Panc1 (cell line): ENCODE measurements at regions not wholly inside any gene's neighbourhood (a gene's known extent, or its start where the extent isn't known, plus 50 kb on each side); places are given as distances from the start of the nearest gene placed in this dataset.

ENCODE experiments used
- ATAC-seq: fragments of 200-7000 bp; cut with Tn5 transposase; 2 replicates; pipeline ENCODE4 v1.9.1; 2020; ENCODE audit warnings: mild to moderate bottlenecking, moderate library complexity
- BruUV-seq: library from RNA; stranded (reverse); fragments of 400-500 nt; replicated peaks from 2 replicates; lab custom pipeline; 2021; lab: Mats Ljungman, UMichigan
- CTCF ChIA-PET: fragments of 300-600 bp; sonication (Branson Sonifier 250); formaldehyde crosslinking; loops from one replicate; lab custom pipeline; 2022; ENCODE audit warnings: antibody characterized with exemption; lab: Charles Lee
- POLR2A ChIA-PET: fragments of 300-600 bp; sonication (Branson Sonifier 250); formaldehyde crosslinking; loops from one replicate; lab custom pipeline; 2022; ENCODE audit warnings: antibody characterized with exemption; lab: Charles Lee
- DNase-seq: peaks from one replicate; pipeline ENCODE4 v3.0.0-alpha.2; 2010; ENCODE audit warnings: low read depth, low spot score
- H3K27ac ChIP-seq: 2 replicates; pipeline ENCODE4 v1.5.1; 2011; ENCODE audit warnings: mild to moderate bottlenecking, low read length, inconsistent platforms
- H3K27me3 ChIP-seq: fragments of 200-500 bp; sonication (Bioruptor generic); 2 replicates; pipeline ENCODE4 v1.6.0; 2014; ENCODE audit warnings: low read length, inconsistent platforms; ENCODE audit not compliant: control insufficient read depth, insufficient read depth
- H3K36me3 ChIP-seq: fragments of 200-500 bp; sonication (Bioruptor generic); 2 replicates; pipeline ENCODE4 v1.5.1; 2014; ENCODE audit warnings: inconsistent platforms, mild to moderate bottlenecking, low read length, moderate library complexity; ENCODE audit not compliant: control insufficient read depth, insufficient read depth
- H3K4me1 ChIP-seq: 2 replicates; pipeline ENCODE4 v1.5.1; 2011; ENCODE audit warnings: inconsistent platforms, mild to moderate bottlenecking, low read length, moderate library complexity; ENCODE audit not compliant: control insufficient read depth, insufficient read depth
- H3K4me3 ChIP-seq, 2 experiments: 2 replicates each; pipeline ENCODE4 v1.5.1; 2011 to 2012; ENCODE audit warnings: low read depth in 2 of 2, low read length in 2 of 2, mild to moderate bottlenecking in 2 of 2, inconsistent platforms in 1 of 2, moderate library complexity in 1 of 2
- H3K9me3 ChIP-seq: fragments of 200-500 bp; sonication (Bioruptor generic); 2 replicates; pipeline ENCODE4 v1.5.1; 2014; ENCODE audit warnings: low read depth, mild to moderate bottlenecking, inconsistent platforms, low read length, moderate library complexity; ENCODE audit not compliant: control insufficient read depth, insufficient read depth
- POLR2AphosphoS5 ChIP-seq: IDR thresholded peaks from 2 replicates; pipeline ENCODE4 v1.6.1; 2012; ENCODE audit warnings: mild to moderate bottlenecking, low read depth, low read length, moderate library complexity
- SIN3A ChIP-seq: IDR thresholded peaks from 2 replicates; pipeline ENCODE4 v1.6.1; 2012; ENCODE audit warnings: low read depth, mild to moderate bottlenecking, low read length, moderate library complexity, borderline replicate concordance; ENCODE audit not compliant: insufficient read depth
- TCF7L2 ChIP-seq: IDR thresholded peaks from 2 replicates; pipeline ENCODE4 v1.6.1; 2011; ENCODE audit warnings: mild to moderate bottlenecking, low read depth, low read length, inconsistent platforms
- in situ Hi-C: cut with HindIII; loops from 2 replicates; pipeline ENCODE4 v1.10.0; 2016; ENCODE audit warnings: low sequenced_read_pairs, low pct_unique_long_range_greater_than_20kb
- intact Hi-C: fragments of 100-400 bp; cut with micrococcal nuclease; formaldehyde crosslinking; loops from one replicate; pipeline ENCODE4 v1.10.0; 2022; ENCODE audit not compliant: unreplicated experiment
- TF ChIP-seq, protein P1 (sequence below), 2 experiments: IDR thresholded peaks; 2 replicates each; pipeline ENCODE4 v1.6.1; 2011 to 2012; ENCODE audit warnings: low read depth in 2 of 2, control low read depth in 1 of 2, low read length in 1 of 2, mild to moderate bottlenecking in 1 of 2, moderate library complexity in 1 of 2; ENCODE audit not compliant: insufficient read depth in 1 of 2
- TF ChIP-seq, protein P2 (sequence below): fragments of 450-650 bp; IDR thresholded peaks from 2 replicates; pipeline ENCODE4 v1.5.1; 2017; ENCODE audit warnings: mild to moderate bottlenecking

DNA sequence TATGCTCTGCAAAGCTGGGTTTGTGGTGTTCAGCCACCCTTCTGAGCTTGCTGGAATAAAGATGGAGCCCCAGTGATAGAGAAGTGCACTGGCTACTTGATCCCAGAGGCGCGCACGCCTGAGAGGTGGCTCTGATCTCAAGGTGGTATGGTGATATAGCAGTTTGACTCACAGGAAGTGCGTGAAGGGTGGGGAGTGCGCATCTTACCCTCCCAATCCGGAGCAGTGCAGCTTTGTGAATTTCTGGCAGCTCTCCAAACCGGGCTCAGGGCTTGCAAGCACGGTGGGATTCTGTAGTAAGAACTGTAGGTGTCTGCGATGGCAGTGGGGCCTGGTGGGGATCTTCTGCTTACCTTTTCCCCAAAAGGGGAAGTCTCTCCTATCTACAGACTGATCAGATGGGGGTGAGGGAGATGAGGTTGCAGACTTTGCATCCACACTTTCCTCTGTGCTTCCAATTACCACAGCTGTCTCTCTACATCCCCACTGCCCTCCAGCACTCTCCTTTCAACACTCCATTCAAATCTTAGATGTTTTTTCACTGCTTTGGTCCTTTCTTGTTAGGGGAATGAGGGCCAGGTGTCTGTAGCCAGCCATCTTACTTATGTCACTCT, 197.4 kb upstream of the SLC38A2 start:
- DNase-seq (no peak), ATAC-seq (no peak)
- BruUV-seq = no TSS peak
- H3K4me3 ChIP-seq = no peak overlapping the region
- no peaks in the 10 kb centered on the region for H3K4me1 ChIP-seq
- intact Hi-C loops = no loop called here
- no peak overlapping the region for H3K27ac ChIP-seq
- ChIA-PET CTCF (no interaction called here), POLR2A (no interaction called here)
- no peaks in the 10 kb centered on the region for H3K36me3 ChIP-seq
- H3K27me3 ChIP-seq = no peaks in the 10 kb centered on the region
- in situ Hi-C loops = no loop called here
- peaks cover 33% of the 10 kb centered on the region for H3K9me3 ChIP-seq
- TF ChIP-seq POLR2AphosphoS5 (no peak), SIN3A (no peak), TCF7L2 (no peak)
- TF ChIP-seq, protein P1, sequence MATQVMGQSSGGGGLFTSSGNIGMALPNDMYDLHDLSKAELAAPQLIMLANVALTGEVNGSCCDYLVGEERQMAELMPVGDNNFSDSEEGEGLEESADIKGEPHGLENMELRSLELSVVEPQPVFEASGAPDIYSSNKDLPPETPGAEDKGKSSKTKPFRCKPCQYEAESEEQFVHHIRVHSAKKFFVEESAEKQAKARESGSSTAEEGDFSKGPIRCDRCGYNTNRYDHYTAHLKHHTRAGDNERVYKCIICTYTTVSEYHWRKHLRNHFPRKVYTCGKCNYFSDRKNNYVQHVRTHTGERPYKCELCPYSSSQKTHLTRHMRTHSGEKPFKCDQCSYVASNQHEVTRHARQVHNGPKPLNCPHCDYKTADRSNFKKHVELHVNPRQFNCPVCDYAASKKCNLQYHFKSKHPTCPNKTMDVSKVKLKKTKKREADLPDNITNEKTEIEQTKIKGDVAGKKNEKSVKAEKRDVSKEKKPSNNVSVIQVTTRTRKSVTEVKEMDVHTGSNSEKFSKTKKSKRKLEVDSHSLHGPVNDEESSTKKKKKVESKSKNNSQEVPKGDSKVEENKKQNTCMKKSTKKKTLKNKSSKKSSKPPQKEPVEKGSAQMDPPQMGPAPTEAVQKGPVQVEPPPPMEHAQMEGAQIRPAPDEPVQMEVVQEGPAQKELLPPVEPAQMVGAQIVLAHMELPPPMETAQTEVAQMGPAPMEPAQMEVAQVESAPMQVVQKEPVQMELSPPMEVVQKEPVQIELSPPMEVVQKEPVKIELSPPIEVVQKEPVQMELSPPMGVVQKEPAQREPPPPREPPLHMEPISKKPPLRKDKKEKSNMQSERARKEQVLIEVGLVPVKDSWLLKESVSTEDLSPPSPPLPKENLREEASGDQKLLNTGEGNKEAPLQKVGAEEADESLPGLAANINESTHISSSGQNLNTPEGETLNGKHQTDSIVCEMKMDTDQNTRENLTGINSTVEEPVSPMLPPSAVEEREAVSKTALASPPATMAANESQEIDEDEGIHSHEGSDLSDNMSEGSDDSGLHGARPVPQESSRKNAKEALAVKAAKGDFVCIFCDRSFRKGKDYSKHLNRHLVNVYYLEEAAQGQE (IDR thresholded peaks at IDR 0.05; ENCODE audit: insufficient read depth in 1 of 2, low read depth in 2 of 2, low read length in 1 of 2) = no peak
- TF ChIP-seq, protein P2, sequence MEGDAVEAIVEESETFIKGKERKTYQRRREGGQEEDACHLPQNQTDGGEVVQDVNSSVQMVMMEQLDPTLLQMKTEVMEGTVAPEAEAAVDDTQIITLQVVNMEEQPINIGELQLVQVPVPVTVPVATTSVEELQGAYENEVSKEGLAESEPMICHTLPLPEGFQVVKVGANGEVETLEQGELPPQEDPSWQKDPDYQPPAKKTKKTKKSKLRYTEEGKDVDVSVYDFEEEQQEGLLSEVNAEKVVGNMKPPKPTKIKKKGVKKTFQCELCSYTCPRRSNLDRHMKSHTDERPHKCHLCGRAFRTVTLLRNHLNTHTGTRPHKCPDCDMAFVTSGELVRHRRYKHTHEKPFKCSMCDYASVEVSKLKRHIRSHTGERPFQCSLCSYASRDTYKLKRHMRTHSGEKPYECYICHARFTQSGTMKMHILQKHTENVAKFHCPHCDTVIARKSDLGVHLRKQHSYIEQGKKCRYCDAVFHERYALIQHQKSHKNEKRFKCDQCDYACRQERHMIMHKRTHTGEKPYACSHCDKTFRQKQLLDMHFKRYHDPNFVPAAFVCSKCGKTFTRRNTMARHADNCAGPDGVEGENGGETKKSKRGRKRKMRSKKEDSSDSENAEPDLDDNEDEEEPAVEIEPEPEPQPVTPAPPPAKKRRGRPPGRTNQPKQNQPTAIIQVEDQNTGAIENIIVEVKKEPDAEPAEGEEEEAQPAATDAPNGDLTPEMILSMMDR = no peak

DNA sequence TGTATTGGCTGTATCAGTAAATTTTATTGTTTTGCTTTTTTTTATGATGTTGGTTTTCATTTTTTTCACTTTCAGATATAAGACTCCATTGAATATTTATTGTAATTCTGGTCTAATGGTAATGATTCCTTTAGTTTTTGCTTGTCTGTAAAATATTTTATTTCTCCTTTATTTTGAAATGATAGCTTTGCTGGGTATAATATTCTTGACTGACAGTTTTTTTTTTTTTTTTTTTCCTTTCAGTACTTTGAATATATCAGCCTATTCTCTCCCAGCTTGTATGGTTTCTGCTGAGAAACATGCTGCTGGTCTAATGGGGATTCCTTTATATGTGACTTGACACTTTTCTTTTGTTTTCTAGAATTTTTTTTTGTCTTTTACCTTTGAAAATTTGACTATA, 195.1 kb upstream of the SLC38A2 start:
- in situ Hi-C loops (no loop called here), intact Hi-C loops (no loop called here)
- no peak overlapping the region for H3K27ac ChIP-seq
- TF ChIP-seq, protein P2 = no peak
- TF ChIP-seq TCF7L2 (no peak), SIN3A (no peak), POLR2AphosphoS5 (no peak)
- TF ChIP-seq, protein P1 (IDR thresholded peaks at IDR 0.05; ENCODE audit: insufficient read depth in 1 of 2, low read depth in 2 of 2, low read length in 1 of 2) = no peak
- no peak overlapping the region for H3K4me3 ChIP-seq
- no TSS peak for BruUV-seq
- DNase-seq (no peak), ATAC-seq (no peak)
- no peaks in the 10 kb centered on the region for H3K27me3 ChIP-seq
- POLR2A ChIA-PET = no interaction called here
- peaks cover 6% of the 10 kb centered on the region for H3K4me1 ChIP-seq
- CTCF ChIA-PET = no interaction called here
- H3K36me3 ChIP-seq = no peaks in the 10 kb centered on the region
- H3K9me3 ChIP-seq = peaks cover 42% of the 10 kb centered on the region
